Esophagus squamous epithelium (tissue), 5 donors: ENCODE measurements at regions not wholly inside any gene's neighbourhood (a gene's known extent, or its start where the extent isn't known, plus 50 kb on each side); places are given as distances from the start of the nearest gene placed in this dataset.

Experiments used
- DNase-seq: peaks from one replicate; lab custom pipeline; 2025; lab: John Stamatoyannopoulos, UW
- H3K27ac ChIP-seq, 4 donors: fragments of 200-600 bp; sonication (generic); one replicate each; pipeline ENCODE4 v1.5.1; 2016 to 2019; ENCODE audit warnings: mild to moderate bottlenecking in 1 of 4
- H3K27me3 ChIP-seq, 4 donors: fragments of 200-600 bp; sonication (generic); 1 replicate in 3 of 4; 2 replicates in 1 of 4; pipeline versions ENCODE4 v1.5.1 to v1.6.0; 2017 to 2021; ENCODE audit warnings: antibody characterized with exemption in 1 of 4
- H3K36me3 ChIP-seq, 3 donors: fragments of 200-600 bp; sonication (generic); one replicate each; pipeline ENCODE4 v1.5.1; 2016 to 2019
- H3K4me1 ChIP-seq, 3 donors: fragments of 200-600 bp; sonication (generic); one replicate each; pipeline ENCODE4 v1.5.1; 2017 to 2019
- H3K4me3 ChIP-seq, 4 donors: fragments of 200-600 bp; sonication (generic); 1 replicate in 3 of 4; 2 replicates in 1 of 4; pipeline ENCODE4 v1.5.1; 2016 to 2019; ENCODE audit warnings: mild to moderate bottlenecking in 2 of 4, moderate library complexity in 1 of 4
- H3K9me3 ChIP-seq, 3 donors: fragments of 200-600 bp; sonication (generic); one replicate each; pipeline ENCODE4 v1.5.1; 2016 to 2019
- CTCF ChIP-seq, 6 experiments: fragments of 450-650 bp in 4 of 6; fragments of 200-600 bp in 2 of 6; sonication (generic) in 2 of 6; IDR thresholded peaks; one replicate each; pipeline ENCODE4 v1.5.1; 2016 to 2019; ENCODE audit warnings: antibody characterized with exemption in 6 of 6, mild to moderate bottlenecking in 4 of 6, moderate library complexity in 4 of 6
- POLR2A ChIP-seq, 4 donors: fragments of 450-650 bp; IDR thresholded peaks; one replicate each; pipeline ENCODE4 v1.6.1; 2017; ENCODE audit warnings: antibody characterized with exemption in 4 of 4, mild to moderate bottlenecking in 4 of 4, moderate library complexity in 3 of 4
- WGBS, 2 donors: methylation state at CpG; one replicate each; pipeline ENCODE4 v1.1.5; 2018; 5-methylcytosine and 5-hydroxymethylcytosine counted together
- intact Hi-C: fragments of 100-400 bp; cut with DNase I; formaldehyde crosslinking; loops from one replicate; pipeline ENCODE4 v1.15.0; 2022
- donor health status: DM: yes; HTN: yes; CAD: no.

- no peaks in the 10 kb centered on the region for H3K27me3 ChIP-seq
- H3K9me3 ChIP-seq, result no peaks in the 10 kb centered on the region
- H3K4me3 ChIP-seq, result no peak overlapping the region
- no peaks in the 10 kb centered on the region for H3K36me3 ChIP-seq
- DNase-seq, result no peak
- no peak overlapping the region for H3K27ac ChIP-seq
- intact Hi-C loops, result no loop called here
- TF ChIP-seq CTCF (IDR thresholded peaks at IDR 0.05), result no peak
- no peak for TF ChIP-seq POLR2A (IDR thresholded peaks at IDR 0.05)
- 62 to 63% methylated on average over 2 of the region's 2 CpGs for WGBS, 2 donors
- no peaks in the 10 kb centered on the region for H3K4me1 ChIP-seq
Measured at GRCh38 chr18:61076986-61077385, 256.2 kb upstream of the CDH20 start.

GRCh38 chr18:61079714-61080113 lies 253.5 kb upstream of the CDH20 start:
- H3K27me3 ChIP-seq, result no peaks in the 10 kb centered on the region
- 87 to 91% methylated on average over 3 of the region's 3 CpGs for WGBS, 2 donors
- no peak overlapping the region for H3K27ac ChIP-seq
- no peaks in the 10 kb centered on the region for H3K9me3 ChIP-seq
- no peaks in the 10 kb centered on the region for H3K36me3 ChIP-seq
- H3K4me3 ChIP-seq, result no peak overlapping the region
- H3K4me1 ChIP-seq, result no peaks in the 10 kb centered on the region
- TF ChIP-seq POLR2A (IDR thresholded peaks at IDR 0.05) (no peak), CTCF (IDR thresholded peaks at IDR 0.05) (no peak)
- intact Hi-C loops, result loop anchor here (10.0 kb wide), 1 partner anchor 425 kb away; no protein-coding TSS in a partner anchor
- DNase-seq, result no peak

GRCh38 chr18:61080954-61081528 lies 252.2 kb upstream of the CDH20 start:
- Histone ChIP-seq H3K27ac (no peak overlapping the region), H3K9me3 (no peaks in the 10 kb centered on the region), H3K4me3 (no peak overlapping the region), H3K4me1 (no peaks in the 10 kb centered on the region), H3K27me3 (no peaks in the 10 kb centered on the region), H3K36me3 (no peaks in the 10 kb centered on the region)
- no peak for DNase-seq
- no peak for TF ChIP-seq POLR2A (IDR thresholded peaks at IDR 0.05)
- TF ChIP-seq CTCF (IDR thresholded peaks at IDR 0.05), result no peak
- intact Hi-C loops, result loop anchor here (10.0 kb wide), 1 partner anchor 424 kb away; no protein-coding TSS in a partner anchor
- WGBS, 2 donors, result 39 to 49% methylated on average over 3 of the region's 3 CpGs

- WGBS, 2 donors, result 72 to 75% methylated on average over 2 of the region's 2 CpGs
- no peak for DNase-seq
- no peaks in the 10 kb centered on the region for H3K27me3 ChIP-seq
- no peak overlapping the region for H3K4me3 ChIP-seq
- H3K4me1 ChIP-seq, result no peaks in the 10 kb centered on the region
- intact Hi-C loops, result loop anchor here (10.0 kb wide), 1 partner anchor 422 kb away; no protein-coding TSS in a partner anchor
- H3K36me3 ChIP-seq, result no peaks in the 10 kb centered on the region
- TF ChIP-seq CTCF (IDR thresholded peaks at IDR 0.05), result no peak
- TF ChIP-seq POLR2A (IDR thresholded peaks at IDR 0.05), result no peak
- no peaks in the 10 kb centered on the region for H3K9me3 ChIP-seq
- H3K27ac ChIP-seq, result no peak overlapping the region
Measured at GRCh38 chr18:61082976-61083630, 250.1 kb upstream of the CDH20 start.

GRCh38 chr18:61085036-61085435 lies 248.2 kb upstream of the CDH20 start:
- no peaks in the 10 kb centered on the region for H3K4me1 ChIP-seq
- no peaks in the 10 kb centered on the region for H3K9me3 ChIP-seq
- intact Hi-C loops, result loop anchor here (10.0 kb wide), 1 partner anchor 420 kb away; no protein-coding TSS in a partner anchor
- TF ChIP-seq CTCF (IDR thresholded peaks at IDR 0.05) (no peak), POLR2A (IDR thresholded peaks at IDR 0.05) (no peak)
- no peak overlapping the region for H3K4me3 ChIP-seq
- H3K27me3 ChIP-seq, result no peaks in the 10 kb centered on the region
- no peak overlapping the region for H3K27ac ChIP-seq
- no peaks in the 10 kb centered on the region for H3K36me3 ChIP-seq
- no peak for DNase-seq
- WGBS, 2 donors, result 53 to 62% methylated on average over 3 of the region's 3 CpGs
